ENCODE measurements at regions not wholly inside any gene's neighbourhood (a gene's known extent, or its start where the extent isn't known, plus 50 kb on each side); places are given as distances from the start of the nearest gene placed in this dataset.

- H3K9me2 ChIP-seq (ENCODE audit: insufficient read depth): no peaks in the 10 kb centered on the region
- ChIA-PET CTCF (no interaction called here), POLR2A (ENCODE audit: unreplicated experiment) (no interaction called here)
- H3K27ac ChIP-seq: no peak overlapping the region
- H4K20me1 ChIP-seq (ENCODE audit: insufficient read depth): no peaks in the 10 kb centered on the region
- H3K27me3 ChIP-seq (ENCODE audit: insufficient read depth, low read depth): no peaks in the 10 kb centered on the region
- H3F3A ChIP-seq (ENCODE audit: insufficient read depth, low read depth): no peaks in the 10 kb centered on the region
- no peak overlapping the region for H3K4me2 ChIP-seq
- no peak overlapping the region for H2AFZ ChIP-seq
- H3K4me3 ChIP-seq: no peak overlapping the region
- no peaks in the 10 kb centered on the region for H3K79me2 ChIP-seq (ENCODE audit: low read depth)
- H3K4me1 ChIP-seq (replicated peaks; ENCODE audit: insufficient read depth): 0 out of 2 replicates have a peak, but pooled peaks cover 8% of the 10 kb centered on the region
- no peaks in the 10 kb centered on the region; the same call in 1 of the 2 replicates for H3K9me3 ChIP-seq (ENCODE audit: insufficient read depth, low read depth)
- intact Hi-C loops (cut with micrococcal nuclease; ENCODE audit: unreplicated experiment): no loop called here
- no peak for TF ChIP-seq EZH2 (IDR thresholded peaks at IDR 0.05; ENCODE audit: low read depth)
- no peak for TF ChIP-seq CTCF (conservative IDR thresholded peaks at IDR 0.05)
- no peak for DNase-seq
- H3K36me3 ChIP-seq (ENCODE audit: low read depth): no peaks in the 10 kb centered on the region
- no TSS peak for BruUV-seq (replicated peaks)
Measured at GRCh38 chrX:138872537-138872936, 161.0 kb upstream of the FGF13 start.

- no peaks in the 10 kb centered on the region for H3K9me3 ChIP-seq (ENCODE audit: insufficient read depth, low read depth)
- no peaks in the 10 kb centered on the region for H4K20me1 ChIP-seq (ENCODE audit: insufficient read depth)
- ChIA-PET POLR2A (ENCODE audit: unreplicated experiment) (no interaction called here), CTCF (no interaction called here)
- H3K9me2 ChIP-seq (ENCODE audit: insufficient read depth): no peaks in the 10 kb centered on the region
- H3K4me3 ChIP-seq: no peak overlapping the region
- TF ChIP-seq CTCF (conservative IDR thresholded peaks at IDR 0.05) (no peak), EZH2 (IDR thresholded peaks at IDR 0.05; ENCODE audit: low read depth) (no peak)
- H3K27ac ChIP-seq: no peak overlapping the region
- intact Hi-C loops (cut with micrococcal nuclease; ENCODE audit: unreplicated experiment): no loop called here
- no peaks in the 10 kb centered on the region for H3K27me3 ChIP-seq (ENCODE audit: insufficient read depth, low read depth)
- no peaks in the 10 kb centered on the region for H3K79me2 ChIP-seq (ENCODE audit: low read depth)
- no TSS peak for BruUV-seq (replicated peaks)
- 0 out of 2 replicates have a peak, but pooled peaks cover under 1% of the 10 kb centered on the region for H3K4me1 ChIP-seq (replicated peaks; ENCODE audit: insufficient read depth)
- no peaks in the 10 kb centered on the region for H3K36me3 ChIP-seq (ENCODE audit: low read depth)
- no peak overlapping the region for H2AFZ ChIP-seq
- DNase-seq: no peak
- no peaks in the 10 kb centered on the region for H3F3A ChIP-seq (ENCODE audit: insufficient read depth, low read depth)
- H3K4me2 ChIP-seq: no peak overlapping the region
Measured at GRCh38 chrX:138871739-138872138, 160.2 kb upstream of the FGF13 start.

- POLR2A ChIA-PET (ENCODE audit: unreplicated experiment): no interaction called here
- intact Hi-C loops (cut with micrococcal nuclease; ENCODE audit: unreplicated experiment): no loop called here
- H3K79me2 ChIP-seq (ENCODE audit: low read depth): no peaks in the 10 kb centered on the region
Measured at GRCh38 chrX:138866643-138867042, 155.1 kb upstream of the FGF13 start.

More at GRCh38 chrX:138866643-138867042, 155.1 kb upstream of the FGF13 start:
- no peak overlapping the region for H3K4me2 ChIP-seq
- no peak for DNase-seq
- H3K4me3 ChIP-seq: no peak overlapping the region
- no peaks in the 10 kb centered on the region for H3K27me3 ChIP-seq (ENCODE audit: insufficient read depth, low read depth)
- H3K4me1 ChIP-seq (replicated peaks; ENCODE audit: insufficient read depth): no peaks in the 10 kb centered on the region
- no peaks in the 10 kb centered on the region for H3F3A ChIP-seq (ENCODE audit: insufficient read depth, low read depth)
- no peak overlapping the region for H2AFZ ChIP-seq
- no peak overlapping the region for H3K27ac ChIP-seq
- H4K20me1 ChIP-seq (ENCODE audit: insufficient read depth): no peaks in the 10 kb centered on the region
- H3K36me3 ChIP-seq (ENCODE audit: low read depth): no peaks in the 10 kb centered on the region
- no peaks in the 10 kb centered on the region for H3K9me3 ChIP-seq (ENCODE audit: insufficient read depth, low read depth)
- CTCF ChIA-PET: no interaction called here
- no peaks in the 10 kb centered on the region for H3K9me2 ChIP-seq (ENCODE audit: insufficient read depth)
- TF ChIP-seq EZH2 (IDR thresholded peaks at IDR 0.05; ENCODE audit: low read depth) (no peak), CTCF (conservative IDR thresholded peaks at IDR 0.05) (no peak)
- BruUV-seq (replicated peaks): no TSS peak
